Breast epithelium (tissue), 4 donors: ENCODE measurements at regions not wholly inside any gene's neighbourhood (a gene's known extent, or its start where the extent isn't known, plus 50 kb on each side); places are given as distances from the start of the nearest gene placed in this dataset.

Source experiments
- DNase-seq, 2 donors: peaks; one replicate each; pipeline ENCODE4 v3.0.0-alpha.2; 2019; ENCODE audit warnings: low spot score in 2 of 2
- H3K27ac ChIP-seq, 2 donors: fragments of 200-600 bp; sonication (generic) in 1 of 2; one replicate each; pipeline ENCODE4 v1.5.1; 2016 to 2019; ENCODE audit warnings: mild to moderate bottlenecking in 1 of 2
- H3K27me3 ChIP-seq, 2 donors: fragments of 200-600 bp; sonication (generic) in 1 of 2; one replicate each; pipeline versions ENCODE4 v1.5.1 to v1.6.0; 2017 to 2019; ENCODE audit warnings: control low read depth in 1 of 2, mild to moderate bottlenecking in 1 of 2
- H3K36me3 ChIP-seq: fragments of 200-600 bp; one replicate; pipeline ENCODE4 v1.5.1; 2019
- H3K4me1 ChIP-seq, 2 donors: fragments of 200-600 bp; sonication (generic); one replicate each; pipeline ENCODE4 v1.5.1; 2016 to 2019; ENCODE audit warnings: control low read depth in 1 of 2
- H3K4me3 ChIP-seq, 3 donors: fragments of 200-600 bp; sonication (generic); 1 replicate in 2 of 3; 2 replicates in 1 of 3; pipeline ENCODE4 v1.5.1; 2016 to 2019; ENCODE audit warnings: mild to moderate bottlenecking in 3 of 3, moderate library complexity in 2 of 3
- H3K9me3 ChIP-seq, 2 donors: fragments of 200-600 bp; sonication (generic) in 1 of 2; one replicate each; pipeline ENCODE4 v1.5.1; 2016 to 2019; ENCODE audit warnings: control low read depth in 1 of 2
- CTCF ChIP-seq, 3 donors: fragments of 450-650 bp; IDR thresholded peaks; one replicate each; pipeline ENCODE4 v1.5.1; 2016 to 2017; ENCODE audit warnings: antibody characterized with exemption in 3 of 3, mild to moderate bottlenecking in 3 of 3, moderate library complexity in 3 of 3
- POLR2A ChIP-seq: fragments of 450-650 bp; IDR thresholded peaks from one replicate; pipeline ENCODE4 v1.6.1; 2016; ENCODE audit warnings: antibody characterized with exemption, mild to moderate bottlenecking, moderate library complexity
- POLR2AphosphoS5 ChIP-seq, 3 donors: sonication (generic); formaldehyde crosslinking; IDR thresholded peaks; one replicate each; pipeline ENCODE4 v1.6.1; 2017; ENCODE audit warnings: antibody characterized with exemption in 3 of 3
- intact Hi-C: fragments of 100-400 bp; cut with DNase I; formaldehyde crosslinking; loops from one replicate; pipeline ENCODE4 v1.15.1; 2023; ENCODE audit warnings: low total_unique reads

GRCh38 chr12:87227162-87227561 lies 802.0 kb downstream of the C12orf50 start:
- no peak for DNase-seq
- Histone ChIP-seq H3K27ac (no peak overlapping the region), H3K36me3 (no peaks in the 10 kb centered on the region), H3K4me1 (no peaks in the 10 kb centered on the region), H3K9me3 (no peaks in the 10 kb centered on the region), H3K4me3 (no peak overlapping the region), H3K27me3 (no peaks in the 10 kb centered on the region)
- intact Hi-C loops: no loop called here
- TF ChIP-seq POLR2A: no peak
- TF ChIP-seq CTCF (IDR thresholded peaks at IDR 0.05): no peak
- TF ChIP-seq POLR2AphosphoS5 (IDR thresholded peaks at IDR 0.05): no peak

GRCh38 chr12:87217491-87217890 lies 811.7 kb downstream of the C12orf50 start:
- no peaks in the 10 kb centered on the region for H3K36me3 ChIP-seq
- H3K9me3 ChIP-seq: no peaks in the 10 kb centered on the region
- H3K27me3 ChIP-seq: no peaks in the 10 kb centered on the region
- no peak overlapping the region for H3K4me3 ChIP-seq
- intact Hi-C loops: no loop called here
- H3K27ac ChIP-seq: no peak overlapping the region
- TF ChIP-seq POLR2A: no peak
- no peak for TF ChIP-seq CTCF (IDR thresholded peaks at IDR 0.05)
- no peak for TF ChIP-seq POLR2AphosphoS5 (IDR thresholded peaks at IDR 0.05)
- H3K4me1 ChIP-seq: no peaks in the 10 kb centered on the region
- no peak for DNase-seq

GRCh38 chr12:87216436-87216835 lies 812.8 kb downstream of the C12orf50 start:
- DNase-seq: no peak
- H3K4me1 ChIP-seq: no peaks in the 10 kb centered on the region
- no peaks in the 10 kb centered on the region for H3K27me3 ChIP-seq
- intact Hi-C loops: no loop called here
- H3K4me3 ChIP-seq: no peak overlapping the region
- no peaks in the 10 kb centered on the region for H3K9me3 ChIP-seq
- H3K36me3 ChIP-seq: no peaks in the 10 kb centered on the region
- no peak overlapping the region for H3K27ac ChIP-seq
- TF ChIP-seq POLR2AphosphoS5 (IDR thresholded peaks at IDR 0.05) (no peak), POLR2A (no peak), CTCF (IDR thresholded peaks at IDR 0.05) (no peak)

GRCh38 chr12:87202189-87202588 lies 827.0 kb downstream of the C12orf50 start:
- Histone ChIP-seq H3K36me3 (no peaks in the 10 kb centered on the region), H3K27me3 (no peaks in the 10 kb centered on the region), H3K27ac (no peak overlapping the region), H3K4me3 (no peak overlapping the region), H3K9me3 (peaks cover 0 to 25% of the 10 kb centered on the region in 2 donors), H3K4me1 (no peaks in the 10 kb centered on the region)
- TF ChIP-seq CTCF (IDR thresholded peaks at IDR 0.05) (no peak), POLR2A (no peak), POLR2AphosphoS5 (IDR thresholded peaks at IDR 0.05) (no peak)
- DNase-seq: no peak
- intact Hi-C loops: no loop called here

GRCh38 chr12:87201598-87201997 lies 827.6 kb downstream of the C12orf50 start:
- Histone ChIP-seq H3K9me3 (peaks cover 0 to 20% of the 10 kb centered on the region in 2 donors), H3K4me1 (no peaks in the 10 kb centered on the region), H3K36me3 (no peaks in the 10 kb centered on the region), H3K4me3 (no peak overlapping the region), H3K27me3 (no peaks in the 10 kb centered on the region), H3K27ac (no peak overlapping the region)
- no peak for TF ChIP-seq POLR2A
- TF ChIP-seq CTCF (IDR thresholded peaks at IDR 0.05): no peak
- TF ChIP-seq POLR2AphosphoS5 (IDR thresholded peaks at IDR 0.05): no peak
- no peak for DNase-seq
- intact Hi-C loops: no loop called here
